ENCODE measurements at regions not wholly inside any gene's neighbourhood (a gene's known extent, or its start where the extent isn't known, plus 50 kb on each side); places are given as distances from the start of the nearest gene placed in this dataset.

DNA sequence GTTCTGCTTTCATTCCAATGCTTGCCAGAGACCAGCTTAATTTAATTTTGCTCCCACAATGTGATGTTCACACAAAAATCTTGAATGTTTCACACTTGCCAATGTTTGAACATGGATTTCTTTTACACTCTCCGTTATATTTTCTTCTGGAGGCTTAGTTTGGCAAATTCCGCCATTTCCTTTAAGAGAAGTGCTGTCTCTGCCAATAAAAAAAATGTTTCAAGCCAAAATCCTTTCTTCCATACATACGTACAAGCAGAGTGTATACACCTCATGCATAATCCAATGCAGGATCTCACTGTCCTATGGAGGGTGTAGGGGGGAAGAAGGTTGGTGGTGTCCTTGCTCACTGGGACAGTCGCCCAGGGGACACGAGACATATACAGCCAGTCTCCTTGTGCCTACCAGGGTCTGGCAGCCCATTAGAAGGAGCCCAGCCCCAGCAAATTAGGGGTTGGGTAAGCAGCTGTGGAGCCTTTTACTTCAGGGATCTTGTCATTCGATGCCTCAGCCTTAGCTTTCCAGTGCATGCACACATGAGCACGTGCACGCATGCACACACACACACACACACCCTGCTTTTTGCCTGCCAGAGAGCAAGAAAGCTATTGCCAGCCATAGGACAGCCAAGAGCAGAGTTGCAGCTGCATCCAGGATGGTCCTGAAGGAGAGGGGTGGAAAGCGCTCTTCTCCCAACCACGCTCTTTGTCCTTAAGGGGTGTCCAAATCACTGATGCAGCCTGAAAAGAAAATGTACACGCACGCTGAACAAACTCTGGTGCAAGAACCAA is 208.3 kb downstream of the FOXO1 start:
- TF ChIP-seq, protein P1, sequence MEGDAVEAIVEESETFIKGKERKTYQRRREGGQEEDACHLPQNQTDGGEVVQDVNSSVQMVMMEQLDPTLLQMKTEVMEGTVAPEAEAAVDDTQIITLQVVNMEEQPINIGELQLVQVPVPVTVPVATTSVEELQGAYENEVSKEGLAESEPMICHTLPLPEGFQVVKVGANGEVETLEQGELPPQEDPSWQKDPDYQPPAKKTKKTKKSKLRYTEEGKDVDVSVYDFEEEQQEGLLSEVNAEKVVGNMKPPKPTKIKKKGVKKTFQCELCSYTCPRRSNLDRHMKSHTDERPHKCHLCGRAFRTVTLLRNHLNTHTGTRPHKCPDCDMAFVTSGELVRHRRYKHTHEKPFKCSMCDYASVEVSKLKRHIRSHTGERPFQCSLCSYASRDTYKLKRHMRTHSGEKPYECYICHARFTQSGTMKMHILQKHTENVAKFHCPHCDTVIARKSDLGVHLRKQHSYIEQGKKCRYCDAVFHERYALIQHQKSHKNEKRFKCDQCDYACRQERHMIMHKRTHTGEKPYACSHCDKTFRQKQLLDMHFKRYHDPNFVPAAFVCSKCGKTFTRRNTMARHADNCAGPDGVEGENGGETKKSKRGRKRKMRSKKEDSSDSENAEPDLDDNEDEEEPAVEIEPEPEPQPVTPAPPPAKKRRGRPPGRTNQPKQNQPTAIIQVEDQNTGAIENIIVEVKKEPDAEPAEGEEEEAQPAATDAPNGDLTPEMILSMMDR (conservative IDR thresholded peaks at IDR 0.05 in 1 of 2, IDR thresholded peaks at IDR 0.05 in 1 of 2; ENCODE audit: low read depth in 1 of 2, low read length in 2 of 2): no peak
- TF ChIP-seq EZH2 (IDR thresholded peaks at IDR 0.05; ENCODE audit: low read length, missing control alignments): no peak

Data from fibroblast of lung (primary cell).